ENCODE measurements at regions not wholly inside any gene's neighbourhood (a gene's known extent, or its start where the extent isn't known, plus 50 kb on each side); places are given as distances from the start of the nearest gene placed in this dataset.

GRCh38 chr7:31256506-31256905 lies 84.0 kb downstream of the NEUROD6 start:
- Histone ChIP-seq H3K79me2 (ENCODE audit: insufficient read depth, low read length) (no peaks in the 10 kb centered on the region), H3K4me1 (ENCODE audit: insufficient read depth, low read length) (no peaks in the 10 kb centered on the region), H3K4me2 (ENCODE audit: low read depth, low read length) (no peak overlapping the region), H3K27me3 (ENCODE audit: control insufficient read depth in 1 of 2, insufficient read depth in 2 of 2, low read length in 2 of 2) (no peaks in the 10 kb centered on the region), H3K36me3 (replicated peaks in 1 of 2; ENCODE audit: control insufficient read depth in 1 of 2, insufficient read depth in 2 of 2, low read length in 2 of 2) (no peaks in the 10 kb centered on the region), H3K27ac (ENCODE audit: extremely low read length, insufficient read depth, low read length) (no peak overlapping the region), H3K9me3 (ENCODE audit: low read length) (no peaks in the 10 kb centered on the region), H3K4me3 (replicated peaks in 1 of 3; ENCODE audit: insufficient read depth in 1 of 3, low read depth in 2 of 3, low read length in 3 of 3) (no peak overlapping the region), H3K9ac (ENCODE audit: insufficient read depth, low read depth, low read length) (no peak overlapping the region), H4K20me1 (ENCODE audit: insufficient read depth, low read length) (no peaks in the 10 kb centered on the region), H2AFZ (ENCODE audit: low read length) (no peak overlapping the region)
- ATAC-seq (no peak), FAIRE-seq (no peak), DNase-seq (ENCODE audit: low spot score) (no peak)
- no peak for TF ChIP-seq FOXO4 (CRISPR knock-in tag; conservative IDR thresholded peaks at IDR 0.05)
- no peak for TF ChIP-seq MBD4 (IDR thresholded peaks at IDR 0.05; ENCODE audit: borderline replicate concordance, low read length)
- TF ChIP-seq NR3C1 (CRISPR knock-in tag; IDR thresholded peaks at IDR 0.05), result no peak
- no peak for TF ChIP-seq FOXK2 (IDR thresholded peaks at IDR 0.05)
- TF ChIP-seq PRDM10 (CRISPR knock-in tag; IDR thresholded peaks at IDR 0.05; ENCODE audit: low read depth), result no peak
- no peak for TF ChIP-seq ZSCAN21 (CRISPR knock-in tag; IDR thresholded peaks at IDR 0.05; ENCODE audit: borderline replicate concordance)
- no peak for TF ChIP-seq SMARCE1 (IDR thresholded peaks at IDR 0.05; ENCODE audit: borderline replicate concordance)
- no peak for TF ChIP-seq REXO4 (CRISPR knock-in tag; IDR thresholded peaks at IDR 0.05; ENCODE audit: borderline replicate concordance)
- no TSS peak for BruUV-seq (replicated peaks)
- CTCF ChIA-PET (ENCODE audit: low intra/inter-chr PET ratio, low total read pairs), result no interaction called here
- intact Hi-C loops (cut with micrococcal nuclease; ENCODE audit: unreplicated experiment), result no loop called here
- POLR2A ChIA-PET, result no interaction called here
- in situ Hi-C loops (cut with HindIII; ENCODE audit: extremely low pct_ligation_motif_present, low pct_unique_long_range_greater_than_20kb), result no loop called here
- WGBS (ENCODE audit: low lambda C conversion rate), result 17% methylated on average over 4 of the region's 4 CpGs

All from HepG2 (cell line).